Head of caudate nucleus (tissue), 42 donors: ENCODE measurements at regions not wholly inside any gene's neighbourhood (a gene's known extent, or its start where the extent isn't known, plus 50 kb on each side); places are given as distances from the start of the nearest gene placed in this dataset.

Experiments used
- DNase-seq, 42 donors: peaks; one replicate each; pipeline versions ENCODE4 v3.0.0 to v3.0.0-alpha.2; 2020 to 2021; ENCODE audit warnings: mixed read lengths in 7 of 42
- intact Hi-C: fragments of 100-400 bp; cut with DNase I; formaldehyde crosslinking; loops from one replicate; pipeline ENCODE4 v1.15.0; 2022

DNA sequence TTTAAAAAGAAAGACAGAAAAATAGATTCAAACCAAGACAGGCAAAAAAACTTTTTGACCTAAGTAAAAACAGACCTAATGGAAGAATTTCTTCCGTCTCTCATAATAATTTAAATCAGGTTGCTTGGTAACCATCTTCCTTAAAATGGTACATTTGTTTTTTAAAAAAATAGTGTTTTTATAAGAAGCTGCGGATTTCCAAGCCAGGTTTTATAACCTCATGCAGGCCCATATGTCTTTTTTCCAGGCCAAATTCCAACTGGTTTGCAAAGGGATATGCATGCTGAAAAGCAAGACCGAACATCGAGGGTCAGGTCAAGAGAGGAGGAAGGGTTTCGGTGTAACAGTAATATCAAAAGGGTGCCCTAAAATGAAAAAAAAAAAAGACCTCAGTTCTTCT lies 172.9 kb downstream of the MAIP1 start:
- intact Hi-C loops = no loop called here
- DNase-seq = no peak

DNA sequence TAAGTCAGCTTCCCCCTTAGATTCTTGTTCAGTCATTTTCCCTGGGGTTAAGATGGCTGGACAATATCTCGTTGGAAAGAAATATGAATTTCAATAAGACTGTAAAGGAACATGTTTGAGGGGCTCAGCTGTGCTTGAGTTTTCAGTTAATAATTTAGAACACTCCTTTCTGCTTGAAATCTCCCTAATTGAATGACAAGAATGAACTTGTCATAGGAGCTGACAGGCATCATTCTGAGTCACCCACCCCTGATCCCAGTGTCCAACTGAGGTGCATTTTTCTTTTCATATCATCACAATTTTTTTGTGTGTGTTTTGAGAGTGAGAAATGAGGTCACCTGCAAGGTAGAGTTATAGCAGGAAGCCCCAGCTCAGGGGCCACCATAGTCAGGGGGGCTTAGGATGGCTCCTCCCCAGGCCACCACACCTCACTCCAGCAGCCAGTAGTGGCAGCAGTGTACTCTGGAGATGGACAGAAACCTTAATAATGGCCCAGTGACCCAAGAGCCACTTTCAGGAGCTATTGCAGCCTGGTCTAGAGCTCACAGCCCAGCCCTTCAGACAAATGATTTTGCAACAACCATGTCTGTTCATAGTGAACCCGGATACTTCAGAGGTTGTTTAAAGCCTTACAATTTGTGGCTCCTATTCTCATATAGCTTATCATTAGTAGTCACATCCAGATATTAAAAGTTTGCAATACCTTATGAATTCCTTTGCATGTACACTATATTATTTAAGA lies 174.5 kb downstream of the MAIP1 start:
- no peak for DNase-seq
- intact Hi-C loops = no loop called here

DNA sequence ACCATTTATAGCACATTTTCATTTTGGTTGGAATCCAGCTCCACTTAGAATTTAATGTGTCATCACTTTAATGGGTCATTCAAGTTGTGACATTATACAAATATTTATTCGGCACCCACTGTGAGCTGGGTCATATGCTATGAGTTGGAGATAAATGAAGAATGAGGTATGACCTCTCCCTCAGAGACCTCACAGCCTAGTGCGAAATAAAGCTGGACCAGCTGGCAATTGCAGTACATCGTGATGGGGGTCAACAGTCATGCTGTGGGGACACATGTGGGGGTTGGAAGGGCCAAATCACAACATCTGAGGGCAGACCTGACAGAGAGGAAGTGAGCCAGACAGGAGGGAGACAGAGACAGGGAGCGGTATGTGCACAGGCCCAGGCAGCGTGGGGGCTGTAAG lies 175.4 kb downstream of the MAIP1 start:
- intact Hi-C loops = no loop called here
- DNase-seq = no peak

DNA sequence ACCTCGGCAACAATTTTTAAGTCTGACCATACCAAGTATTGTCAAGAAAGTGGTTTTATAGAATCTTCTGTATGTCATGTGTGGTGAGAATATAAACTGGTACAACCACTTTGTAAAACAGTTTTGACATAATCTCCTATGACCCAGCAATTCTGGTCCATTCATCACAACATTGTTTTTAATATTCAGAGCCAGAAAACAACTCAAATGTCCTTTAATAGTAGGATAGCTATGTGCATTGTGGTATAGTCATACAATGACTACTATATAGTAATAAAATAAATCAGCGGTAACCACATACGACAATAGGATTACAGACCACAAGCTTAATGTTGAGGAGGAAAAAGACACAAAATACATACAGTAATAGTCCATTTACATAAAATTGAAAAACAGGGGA lies 175.2 kb upstream of the SPATS2L start:
- DNase-seq = no peak
- intact Hi-C loops = no loop called here

DNA sequence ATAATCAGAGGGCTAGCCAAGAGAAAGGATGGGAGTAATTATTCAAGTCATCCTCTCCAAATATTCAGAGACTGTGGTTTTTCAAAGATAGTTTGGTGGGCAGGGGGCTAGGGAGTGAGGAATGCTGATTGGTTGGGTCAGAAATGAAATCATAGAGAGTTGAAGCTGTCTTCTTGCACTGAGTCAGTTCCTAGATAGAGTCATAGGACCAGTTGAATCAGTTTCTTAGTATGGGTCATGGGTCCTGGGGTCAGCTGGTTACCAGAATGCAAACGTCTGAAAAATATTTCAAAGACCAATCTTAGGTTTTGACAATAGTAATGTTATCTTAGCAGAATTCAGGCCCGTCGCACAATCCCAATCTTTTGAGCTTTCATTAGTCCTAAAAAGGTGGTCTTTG lies 171.4 kb upstream of the SPATS2L start:
- intact Hi-C loops = no loop called here
- DNase-seq = no peak

DNA sequence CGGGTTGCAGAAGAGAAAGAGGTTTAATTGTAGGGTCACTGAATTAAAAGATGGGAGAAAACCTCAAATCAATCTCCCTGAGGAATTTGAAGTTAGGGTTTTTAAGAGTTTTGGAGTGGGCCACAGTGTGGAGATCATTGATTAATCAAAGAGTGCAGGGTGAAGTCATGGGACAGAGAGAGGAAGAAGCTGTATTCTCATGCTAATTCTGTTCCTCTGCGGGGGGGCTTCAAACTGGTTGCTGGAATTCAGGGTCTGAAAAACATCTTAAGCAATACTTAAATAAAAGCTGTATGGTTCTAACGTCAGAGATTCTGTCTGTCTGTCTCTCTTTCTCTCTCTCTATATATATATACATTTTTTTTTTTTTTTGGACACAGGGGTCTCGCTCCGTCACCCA lies 169.8 kb upstream of the SPATS2L start:
- no peak for DNase-seq
- intact Hi-C loops = no loop called here

DNA sequence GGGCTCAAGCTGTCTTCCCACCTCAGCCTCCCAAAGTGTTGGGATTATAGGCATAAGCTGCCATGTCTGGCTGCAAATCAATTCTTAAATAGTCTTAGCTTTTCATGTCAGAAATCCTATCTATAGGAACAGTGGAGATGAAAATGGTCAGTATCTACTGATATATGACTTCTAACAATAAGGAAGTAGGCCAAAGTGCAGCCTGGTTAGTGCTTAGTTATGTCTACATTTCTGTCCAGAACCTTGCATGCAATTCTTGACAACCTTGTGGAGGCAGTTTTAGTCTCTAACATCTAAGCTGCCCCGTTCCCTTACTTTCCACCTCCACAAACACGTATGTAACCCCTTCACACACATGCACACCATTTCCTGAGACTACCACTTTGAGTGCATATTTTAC lies 169.2 kb upstream of the SPATS2L start:
- intact Hi-C loops = no loop called here
- no peak for DNase-seq

DNA sequence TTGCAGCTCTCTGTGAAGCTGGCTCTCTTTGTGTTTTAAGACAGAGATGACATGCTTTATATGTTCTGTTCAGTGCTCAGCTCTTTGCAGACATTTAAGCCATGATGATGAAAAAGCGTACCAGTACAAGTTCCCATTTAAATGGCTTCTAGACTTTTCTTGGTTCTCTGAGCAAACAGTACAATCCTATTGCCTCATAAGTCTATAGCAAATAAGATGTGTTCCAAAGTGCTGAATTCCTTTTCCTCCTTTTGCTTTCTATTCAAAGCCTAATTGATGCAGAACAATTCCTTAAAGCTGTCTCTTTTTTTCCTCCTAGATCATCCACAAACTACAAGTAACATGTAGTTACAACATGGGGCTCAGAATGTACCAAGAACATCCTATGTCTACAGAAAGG lies 168.8 kb upstream of the SPATS2L start:
- no peak for DNase-seq

DNA sequence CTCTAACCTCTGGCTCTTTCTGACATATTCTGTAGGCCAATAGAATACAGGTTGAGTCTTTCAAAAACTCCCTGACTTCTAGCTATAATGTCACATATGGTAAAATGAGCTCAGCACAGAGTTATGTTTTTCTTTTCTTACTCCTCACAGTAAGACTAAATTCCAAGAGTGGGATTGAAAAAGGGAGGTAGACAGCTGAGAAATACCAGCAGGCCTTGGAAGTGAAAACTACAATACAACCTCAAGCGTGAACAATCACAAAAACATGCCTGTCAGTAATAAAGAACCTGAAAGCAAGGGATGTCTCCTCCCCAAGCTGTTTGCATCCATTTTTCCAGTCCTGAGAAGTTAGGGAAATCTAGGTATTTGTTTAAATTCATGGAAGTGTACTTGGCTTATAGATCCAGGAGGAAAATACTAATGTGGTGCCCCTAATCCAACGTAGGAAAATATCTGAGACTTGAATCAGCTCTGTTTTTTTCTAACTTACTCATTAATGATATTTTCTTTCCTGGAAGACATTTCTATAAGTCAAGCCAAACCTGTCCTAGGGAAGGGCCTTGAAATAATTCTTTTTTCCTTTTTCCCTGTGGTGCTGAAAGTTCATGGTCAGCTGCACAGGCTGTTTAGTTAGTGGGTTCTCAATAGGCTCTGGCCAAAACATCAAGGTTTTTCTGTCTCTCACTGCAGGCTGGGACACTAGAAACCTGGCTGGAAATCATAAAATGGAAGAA lies 167.9 kb upstream of the SPATS2L start:
- DNase-seq = no peak
- intact Hi-C loops = no loop called here

More for the DNA sequence above, 168.8 kb upstream of the SPATS2L start:
- intact Hi-C loops = no loop called here

DNA sequence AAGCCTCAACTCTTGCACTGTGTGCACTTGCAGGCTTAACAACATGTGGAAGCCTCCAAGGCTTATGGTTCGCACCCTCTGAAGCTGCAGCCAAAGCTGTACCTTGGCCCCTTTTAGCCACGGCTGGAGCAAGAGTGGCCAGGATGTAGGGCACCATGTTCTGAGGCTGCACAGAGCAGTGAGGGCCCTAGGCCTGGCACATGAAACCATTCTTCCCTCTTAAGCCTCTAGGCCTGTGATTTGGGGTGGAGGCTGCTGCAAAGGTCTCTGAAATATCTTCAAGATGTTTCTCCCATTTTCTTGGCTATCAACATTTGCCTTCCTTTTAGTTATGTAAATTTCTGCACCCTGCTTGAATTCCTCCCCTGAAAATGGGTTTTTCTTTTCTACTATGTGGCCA lies 161.9 kb upstream of the SPATS2L start:
- intact Hi-C loops = no loop called here

DNA sequence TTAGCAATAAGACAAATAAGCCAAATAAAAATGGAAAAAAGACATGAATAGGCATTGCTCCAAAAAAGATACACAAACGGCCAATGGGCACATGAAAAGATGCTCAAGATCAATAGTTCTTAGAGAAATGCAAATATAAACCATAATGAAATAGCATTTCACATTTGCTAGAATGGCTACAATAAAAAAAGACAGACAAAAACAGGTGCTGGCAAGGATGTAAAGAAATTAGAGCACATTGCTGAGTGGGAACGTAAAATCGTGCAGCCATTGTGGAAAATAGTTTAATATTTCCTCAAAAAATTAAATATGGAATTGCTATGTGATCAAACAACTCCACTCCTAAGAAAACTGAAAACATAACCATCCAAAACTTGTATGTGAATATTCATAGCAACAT lies 160.0 kb upstream of the SPATS2L start:
- no peak for DNase-seq
- intact Hi-C loops = no loop called here

More for the DNA sequence above, 161.9 kb upstream of the SPATS2L start:
- DNase-seq = no peak

DNA sequence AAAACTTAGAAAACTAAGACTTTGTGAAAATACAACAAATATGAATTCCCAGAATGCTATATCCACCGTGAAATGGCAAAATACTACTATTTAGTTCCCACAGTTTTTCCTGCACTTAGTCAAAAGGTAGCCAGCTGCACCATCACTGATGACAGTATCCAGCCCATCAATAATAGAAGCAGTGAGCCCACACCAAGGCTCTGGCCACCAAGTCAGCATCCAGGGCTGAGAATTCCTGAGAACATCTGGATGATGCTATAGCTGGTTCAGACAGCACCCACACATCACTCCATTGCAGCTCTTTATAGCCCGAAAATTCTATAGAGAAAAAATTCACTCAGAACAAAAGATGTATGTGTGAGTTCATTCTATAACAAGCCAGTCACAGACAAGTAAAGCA lies 159.1 kb upstream of the SPATS2L start:
- intact Hi-C loops = no loop called here
- no peak for DNase-seq

DNA sequence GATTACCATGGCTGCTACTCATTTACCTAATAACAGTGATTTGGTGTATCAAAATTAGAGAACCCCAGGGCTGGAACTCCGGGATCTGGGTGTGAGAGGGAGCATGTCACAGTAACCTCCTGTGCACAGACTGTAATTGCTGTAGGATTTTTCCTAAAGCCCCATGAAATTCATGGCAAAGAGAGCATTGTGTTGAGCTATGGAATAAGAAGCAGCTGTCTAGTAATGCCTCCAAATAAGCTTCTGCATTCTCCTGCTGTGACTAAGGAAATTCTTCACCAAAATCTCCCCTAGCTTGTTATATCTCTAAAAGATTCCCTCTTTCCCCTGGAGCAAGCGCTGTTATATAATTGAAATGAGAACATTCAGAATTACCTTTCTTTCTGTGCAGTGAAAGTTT lies 158.1 kb upstream of the SPATS2L start:
- no peak for DNase-seq
- intact Hi-C loops = no loop called here

DNA sequence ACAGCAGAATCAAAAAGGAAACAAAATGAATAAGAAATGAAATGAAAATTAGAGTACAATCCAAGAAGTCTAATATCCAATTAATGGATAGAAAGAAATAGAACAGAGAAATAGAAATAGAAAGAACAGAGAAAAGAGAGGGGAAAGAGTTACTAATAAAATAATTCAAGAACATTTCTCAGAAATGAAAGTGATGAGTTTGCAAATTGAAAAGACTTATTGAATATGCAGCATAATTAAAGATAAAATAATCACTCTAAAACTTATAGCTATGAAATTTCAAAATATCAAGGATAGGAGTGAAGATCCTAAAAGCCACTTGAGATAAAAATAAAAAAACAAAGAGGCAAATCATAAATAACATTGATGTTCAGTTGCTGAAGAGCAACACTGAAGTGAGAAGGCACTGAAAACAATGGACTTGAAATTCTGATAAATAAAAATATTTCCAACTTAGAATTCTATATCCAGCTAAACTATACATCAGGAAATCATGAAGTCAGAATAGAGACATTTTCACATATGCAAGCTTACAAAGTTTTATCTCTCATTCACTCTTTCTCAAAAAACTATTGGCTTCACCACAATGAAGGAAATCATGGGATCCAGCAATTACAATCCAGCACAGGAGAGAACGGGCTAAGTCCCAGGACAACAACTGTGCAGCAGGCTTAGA lies 155.9 kb upstream of the SPATS2L start:
- intact Hi-C loops = no loop called here
- DNase-seq = no peak

DNA sequence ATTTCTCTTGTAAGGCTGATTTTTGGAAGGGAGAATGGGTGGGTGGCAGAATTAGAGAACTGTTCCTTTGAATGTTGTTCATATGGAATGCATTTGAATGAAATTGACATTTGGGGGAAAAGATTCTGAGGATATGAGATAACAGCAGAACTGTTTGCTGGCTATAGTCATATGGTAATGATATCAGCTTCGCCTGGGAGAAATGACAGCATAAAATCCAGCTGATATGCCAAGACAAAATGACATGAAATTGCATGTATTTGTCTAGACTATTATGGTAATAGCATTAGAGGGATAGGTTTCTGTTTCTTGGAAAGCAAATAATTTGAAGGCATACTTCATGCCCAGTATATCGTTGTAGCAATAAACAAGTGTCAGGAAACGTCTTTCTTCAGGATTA lies 150.8 kb upstream of the SPATS2L start:
- intact Hi-C loops = no loop called here
- DNase-seq = no peak

DNA sequence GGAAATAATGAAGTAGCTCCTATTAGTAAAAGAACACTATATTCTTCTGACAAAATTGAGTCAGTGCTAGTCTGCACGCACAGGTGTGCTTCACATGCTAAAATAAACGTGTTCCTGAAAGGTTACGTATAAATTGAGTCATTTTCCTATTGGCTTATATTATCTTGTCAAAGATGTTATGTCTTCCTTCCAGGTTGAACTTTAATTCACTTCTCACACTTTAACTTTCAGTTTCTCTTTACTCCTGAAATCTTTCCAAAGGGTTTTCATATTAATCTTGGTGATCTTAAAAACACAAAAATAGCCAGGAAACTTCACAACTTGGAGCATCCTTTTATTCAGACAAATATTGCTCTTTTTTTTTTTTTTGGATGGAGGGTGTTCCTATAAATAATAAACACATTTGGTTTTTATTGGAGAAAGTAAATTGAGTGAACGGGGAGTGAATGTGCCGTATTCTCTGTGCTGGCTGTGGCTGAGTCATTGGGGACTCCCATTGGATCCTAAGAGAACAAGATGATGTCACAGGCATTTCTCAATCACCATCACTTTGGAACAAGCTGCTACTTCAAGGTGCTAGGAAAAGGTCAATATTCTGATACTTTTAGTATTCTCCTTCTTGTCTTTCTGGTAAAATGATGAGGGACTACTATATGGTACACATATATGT lies 150.2 kb upstream of the SPATS2L start:
- peak in 9 of 42 donors; percentile 8 to 57 (median 25) for DNase-seq
- intact Hi-C loops = no loop called here

DNA sequence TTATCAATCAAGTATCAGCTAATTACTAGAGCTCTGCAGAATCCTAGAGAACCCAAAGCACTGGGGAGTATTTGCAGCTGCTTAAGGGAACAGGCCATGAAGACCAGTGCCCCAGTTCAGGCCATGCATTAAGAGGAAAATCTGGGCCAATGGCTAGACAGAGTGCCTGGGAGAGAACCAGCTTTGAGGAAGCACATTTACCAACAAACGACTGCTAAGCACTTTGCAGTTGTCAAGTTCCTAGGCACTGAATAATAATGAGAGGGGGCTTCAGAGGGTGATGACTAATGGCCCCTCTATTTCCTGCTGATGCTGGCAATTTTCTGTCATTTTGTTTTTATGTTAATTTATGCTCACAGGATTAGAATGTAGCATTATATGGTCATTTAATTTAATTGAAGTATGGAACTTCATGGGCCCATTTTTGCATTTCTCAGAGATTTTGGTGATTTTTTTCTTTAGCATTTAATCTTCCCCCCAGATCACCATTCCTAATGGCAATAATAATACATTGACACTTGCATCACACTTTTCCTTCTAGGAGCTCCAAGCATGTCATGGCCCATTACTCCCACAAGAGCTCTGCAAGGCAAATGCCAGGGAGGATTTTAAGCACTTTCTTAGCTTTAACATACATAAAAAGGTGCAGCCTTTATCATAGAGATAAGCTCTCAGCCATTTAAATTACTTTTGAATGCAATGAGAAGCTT lies 147.7 kb upstream of the SPATS2L start:
- DNase-seq = no peak
- intact Hi-C loops = no loop called here

DNA sequence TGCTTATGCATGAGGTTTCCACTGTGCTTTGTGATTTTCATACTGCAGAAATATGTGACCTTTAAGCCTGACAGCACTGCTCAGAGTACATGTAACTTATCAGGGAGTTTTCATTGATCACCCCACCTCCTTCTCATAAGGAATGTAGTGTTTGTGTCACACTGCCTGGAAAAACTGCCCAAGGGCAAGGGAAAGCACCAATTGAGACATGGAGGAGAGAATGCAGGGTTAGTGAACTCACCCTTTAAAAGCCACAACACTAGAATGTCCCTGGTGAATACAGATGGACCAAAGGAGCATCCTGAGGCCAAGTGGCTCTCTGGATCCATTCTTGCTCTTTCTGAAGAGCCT lies 147.2 kb upstream of the SPATS2L start:
- intact Hi-C loops = no loop called here
- DNase-seq = no peak
